AG08396 (cell line): ENCODE measurements at regions not wholly inside any gene's neighbourhood (a gene's known extent, or its start where the extent isn't known, plus 50 kb on each side); places are given as distances from the start of the nearest gene placed in this dataset.
A peak's percentile ranks its signal among the peaks of the same experiment; 100 is the strongest.
"Not testable (repeated sequence)": the region's sequence is repeated elsewhere in the genome, so short reads cannot be mapped to it uniquely, and the experiment has no call there.

Experiments
- DNase-seq: peaks from one replicate; pipeline ENCODE4 v3.0.0; 2012; ENCODE audit warnings: low spot score, mixed read lengths

DNA sequence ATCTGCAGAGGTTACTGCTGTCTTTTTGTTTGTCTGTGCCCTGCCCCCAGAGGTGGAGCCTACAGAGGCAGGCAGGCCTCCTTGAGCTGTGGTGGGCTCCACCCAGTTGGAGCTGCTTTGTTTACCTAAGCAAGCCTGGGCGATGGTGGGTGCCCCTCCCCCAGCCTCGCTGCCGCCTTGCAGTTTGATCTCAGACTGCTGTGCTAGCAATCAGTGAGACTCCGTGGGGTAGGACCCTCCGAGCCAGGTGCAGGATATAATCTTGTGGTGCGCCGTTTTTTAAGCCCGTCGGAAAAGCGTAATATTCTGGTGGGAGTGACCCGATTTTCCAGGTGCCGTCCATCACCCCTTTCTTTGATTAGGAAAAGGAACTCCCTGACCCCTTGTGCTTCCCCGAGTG lies 211.4 kb downstream of the BTBD3 start:
- not testable (repeated sequence) for DNase-seq

DNA sequence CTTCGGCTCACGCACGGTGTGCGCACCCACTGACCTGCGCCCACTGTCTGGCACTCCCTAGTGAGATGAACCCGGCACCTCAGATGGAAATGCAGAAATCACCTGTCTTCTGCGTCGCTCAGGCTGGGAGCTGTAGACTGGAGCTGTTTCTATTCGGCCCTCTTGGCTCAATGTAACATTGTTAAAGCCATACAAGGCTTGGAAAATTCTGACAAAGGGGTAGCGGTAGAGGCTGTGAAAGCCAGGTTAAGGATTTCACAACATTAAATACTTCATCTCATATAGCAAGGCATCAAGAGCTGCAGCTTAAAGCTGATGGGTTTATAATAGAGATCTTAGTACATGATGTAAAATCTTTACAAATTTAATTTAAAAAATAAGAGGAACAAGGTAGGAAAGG lies 211.8 kb downstream of the BTBD3 start:
- not testable (repeated sequence) for DNase-seq

DNA sequence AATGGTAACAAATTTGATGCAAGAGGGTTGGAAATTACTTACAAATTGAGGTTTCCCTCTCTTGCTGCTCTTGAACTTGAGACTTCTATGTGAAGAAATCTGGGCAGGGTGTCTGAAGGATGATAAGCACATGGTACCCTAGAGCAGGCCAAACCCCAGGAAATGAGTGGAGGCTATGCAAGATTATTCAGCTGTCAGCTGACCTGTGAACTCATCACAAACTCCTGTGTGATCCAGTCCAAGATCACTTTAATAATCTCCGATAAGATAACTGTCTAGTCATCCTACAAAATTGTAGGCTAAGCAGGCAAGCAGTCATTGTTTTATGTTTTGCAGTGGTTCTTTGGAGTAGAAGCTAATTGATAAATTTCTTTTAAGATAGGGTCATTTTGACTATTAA lies 213.1 kb downstream of the BTBD3 start:
- DNase-seq = no peak

DNA sequence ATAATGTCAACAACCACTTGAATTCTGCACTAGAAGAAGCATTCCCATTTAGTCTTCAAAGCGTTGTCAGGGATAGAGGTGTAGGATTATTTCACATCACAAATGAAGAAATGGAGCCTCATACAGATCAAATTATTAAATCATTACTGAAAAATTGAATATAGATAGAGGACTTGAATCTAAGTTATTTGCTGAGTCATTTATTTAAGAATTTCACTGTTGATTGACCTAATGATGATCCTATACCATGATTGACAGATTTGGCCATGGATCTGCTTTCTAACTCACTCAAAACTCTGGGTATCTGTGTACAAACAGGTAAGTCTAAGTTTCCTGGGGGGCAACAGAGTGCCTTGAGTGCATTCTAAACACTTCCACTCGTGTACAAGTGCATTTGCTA lies 215.9 kb downstream of the BTBD3 start:
- no peak for DNase-seq

DNA sequence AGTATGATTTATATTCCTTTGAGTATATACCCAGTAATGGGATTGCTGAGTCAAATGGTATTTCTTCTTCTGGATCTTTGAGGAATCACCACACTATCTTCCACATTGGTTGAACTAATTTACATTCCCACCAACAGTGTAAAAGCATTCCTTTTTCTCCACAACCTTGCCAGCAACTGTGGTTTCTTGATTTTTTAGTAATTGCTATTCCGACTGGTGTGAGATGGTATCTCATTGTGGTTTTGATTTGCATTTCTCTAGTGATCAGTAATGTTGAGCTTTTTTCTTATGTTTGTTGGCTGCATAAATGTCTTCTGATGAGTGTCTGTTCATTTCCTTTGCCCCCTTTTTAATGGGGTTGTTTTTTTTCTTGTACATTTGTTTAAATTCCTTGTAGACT lies 228.3 kb downstream of the BTBD3 start:
- not testable (repeated sequence) for DNase-seq

DNA sequence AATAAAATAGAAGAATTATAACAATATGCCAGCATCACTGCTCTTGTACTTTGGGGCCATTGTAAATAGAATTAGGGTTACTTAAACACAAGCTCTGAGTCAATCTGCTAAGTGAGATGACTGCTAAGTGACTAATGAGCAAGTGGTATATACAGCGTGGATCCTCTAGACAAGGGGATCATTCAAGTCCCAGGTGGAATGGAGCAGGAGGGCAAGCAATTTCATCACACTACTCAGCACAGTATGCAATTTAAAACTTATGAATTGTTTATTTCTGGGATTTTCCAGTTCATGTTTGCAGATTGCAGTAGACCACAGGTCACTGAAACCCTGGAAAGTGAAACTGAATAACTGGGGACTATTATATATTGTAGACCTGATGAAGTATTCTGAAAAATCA lies 235.3 kb downstream of the BTBD3 start:
- peak; percentile 8 for DNase-seq

DNA sequence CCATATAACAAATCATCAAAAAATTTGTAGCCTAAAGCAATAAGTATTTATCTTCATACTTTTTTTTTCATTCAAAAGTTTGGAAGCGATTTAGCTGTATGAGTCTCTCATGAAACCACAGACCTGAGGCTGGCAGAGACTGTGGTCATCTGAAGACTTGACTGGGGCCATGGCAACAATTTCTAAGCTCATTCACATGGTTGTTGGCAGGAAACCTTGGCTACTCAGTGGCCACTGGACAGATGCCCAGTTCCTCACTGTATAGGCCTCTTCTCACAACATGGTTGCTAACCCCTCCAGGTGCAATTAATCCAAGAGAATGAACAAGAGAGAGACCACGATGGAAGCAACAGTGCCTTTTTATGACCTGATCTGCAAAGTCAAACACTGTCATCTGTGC lies 235.9 kb downstream of the BTBD3 start:
- DNase-seq = no peak

DNA sequence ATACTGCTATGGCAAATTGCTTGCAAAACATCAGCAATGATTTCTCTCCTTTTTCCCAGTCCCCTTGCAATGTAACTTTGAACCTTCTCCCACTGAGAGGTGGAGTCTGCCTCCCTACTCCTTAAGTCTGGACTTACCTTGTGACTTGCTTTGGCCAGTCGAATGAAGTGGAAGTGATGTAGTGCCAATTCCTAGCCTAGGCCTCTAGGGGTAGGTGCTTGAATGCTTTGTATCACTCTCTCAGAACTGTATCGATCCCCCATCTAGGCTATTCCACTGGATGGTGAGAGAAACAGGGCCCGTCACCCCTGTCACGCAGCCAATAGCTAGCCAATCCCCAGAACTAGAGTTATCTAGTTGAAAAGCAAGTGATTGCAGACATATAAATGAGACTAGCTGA lies 238.6 kb downstream of the BTBD3 start:
- no peak for DNase-seq

DNA sequence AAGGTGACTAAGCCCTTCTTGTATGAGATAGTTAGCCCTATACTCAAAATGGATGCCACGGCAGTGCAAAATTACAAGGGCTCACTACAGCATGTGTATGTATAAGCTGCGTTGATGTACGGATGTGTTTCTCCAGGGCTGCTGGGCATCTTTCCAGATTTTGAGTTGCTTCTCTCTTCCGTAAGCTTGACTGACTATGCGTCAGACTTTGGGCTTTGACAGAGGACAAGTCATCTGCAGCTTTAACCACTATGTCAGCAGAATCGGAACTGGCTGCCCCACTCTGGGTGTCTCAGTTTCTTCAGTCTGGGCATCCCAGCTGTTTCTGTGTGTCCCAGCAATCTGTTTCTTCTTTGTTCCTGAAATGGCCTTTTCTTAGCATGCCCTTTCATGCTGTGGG lies 241.6 kb downstream of the BTBD3 start:
- no peak for DNase-seq

DNA sequence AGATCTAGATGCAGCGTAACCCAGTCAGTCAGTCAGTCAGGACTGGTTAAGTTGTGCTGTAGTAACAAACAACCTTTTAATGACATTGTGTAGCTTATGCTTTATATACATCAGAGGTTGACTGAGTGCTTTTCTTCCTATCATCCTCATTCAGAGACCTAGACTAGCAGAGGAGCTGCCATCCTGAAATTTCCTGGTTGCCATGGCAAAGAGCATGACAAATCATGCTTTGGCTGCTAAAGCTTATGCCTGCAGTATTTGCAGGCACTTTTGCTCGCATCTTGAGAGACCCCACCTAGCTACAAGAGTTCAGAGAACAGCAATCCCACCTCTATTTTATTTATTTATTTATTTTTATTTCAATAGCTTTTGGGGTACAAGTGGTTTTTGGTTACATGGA lies 244.0 kb downstream of the BTBD3 start:
- no peak for DNase-seq

DNA sequence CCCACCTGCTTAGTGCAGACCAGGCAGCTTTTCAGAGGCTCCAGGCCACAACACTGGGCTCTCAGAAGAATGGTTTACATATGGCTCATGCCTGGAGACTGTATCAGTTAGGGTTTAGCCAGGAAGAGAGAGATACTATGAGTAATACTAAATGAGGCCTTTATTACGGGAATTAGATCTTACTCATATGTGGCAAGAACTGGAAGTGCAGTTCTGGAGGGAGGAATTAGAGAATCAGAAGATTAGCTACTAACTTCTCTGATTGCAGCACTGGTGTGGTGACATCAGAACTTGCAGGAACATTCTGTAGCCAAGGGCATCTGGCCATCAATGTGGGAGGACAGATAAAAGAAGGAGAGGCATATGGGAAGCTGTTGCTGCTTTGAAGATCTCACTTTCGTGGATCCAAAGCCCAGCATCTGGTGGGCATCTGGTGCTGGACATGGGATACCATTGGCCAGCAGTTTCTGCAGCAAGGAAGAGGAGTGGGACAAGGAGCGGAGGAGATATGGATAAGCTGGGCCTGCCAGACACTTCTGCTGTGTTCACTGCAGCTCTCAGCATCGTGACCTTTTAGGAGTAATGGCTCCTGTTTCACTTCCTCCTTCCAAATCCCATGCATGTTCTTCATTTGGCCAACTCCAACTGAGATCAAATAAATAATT lies 248.5 kb downstream of the BTBD3 start:
- peak; percentile 69 for DNase-seq

DNA sequence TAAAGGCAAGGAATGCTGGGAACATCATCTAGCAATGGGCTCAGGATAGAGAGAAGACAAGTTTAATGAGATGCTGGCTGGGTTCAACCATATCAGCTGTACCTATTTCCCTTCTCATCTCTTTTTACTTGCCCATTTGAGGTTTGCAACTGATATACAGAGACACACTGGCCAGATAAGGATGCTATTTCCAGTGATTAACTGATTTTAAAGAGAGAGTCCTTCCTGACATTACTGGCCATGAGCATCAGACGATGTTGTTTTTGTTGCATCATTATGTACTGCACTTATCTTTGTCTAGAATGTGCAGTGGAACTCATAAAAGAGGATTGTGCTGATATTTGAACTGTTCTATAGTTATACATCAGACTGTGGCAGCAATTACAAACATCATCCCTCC lies 252.7 kb downstream of the BTBD3 start:
- DNase-seq = no peak

DNA sequence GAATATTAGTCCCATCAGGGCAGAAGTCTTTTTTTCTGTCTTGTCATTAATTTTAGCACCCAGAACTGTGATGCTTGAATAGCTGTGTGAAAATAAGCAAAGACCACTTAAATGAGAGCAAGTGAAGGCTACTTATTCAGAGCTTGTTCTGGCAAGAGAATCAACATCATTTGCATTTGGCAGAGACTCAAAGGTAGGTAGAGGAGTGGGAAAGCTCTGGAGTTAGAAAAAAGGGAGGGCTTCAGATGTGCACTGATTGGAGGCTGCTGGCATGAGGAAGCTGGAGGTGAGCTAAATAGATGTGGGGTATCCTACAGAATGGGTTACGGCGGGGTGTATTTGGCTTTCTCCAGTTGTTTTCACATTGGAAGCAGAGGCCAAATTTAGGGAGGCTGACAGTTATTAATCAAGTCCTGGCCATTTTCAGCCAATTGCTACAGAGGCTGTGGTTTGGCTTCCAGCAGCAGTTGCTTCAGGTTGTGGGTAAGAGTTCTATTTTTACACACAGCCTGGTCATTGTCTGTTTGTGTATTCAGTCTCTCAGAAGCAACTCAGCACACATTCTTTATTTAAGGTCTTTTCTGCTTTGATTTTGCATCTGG lies 254.3 kb downstream of the BTBD3 start:
- peak; percentile 53 for DNase-seq

DNA sequence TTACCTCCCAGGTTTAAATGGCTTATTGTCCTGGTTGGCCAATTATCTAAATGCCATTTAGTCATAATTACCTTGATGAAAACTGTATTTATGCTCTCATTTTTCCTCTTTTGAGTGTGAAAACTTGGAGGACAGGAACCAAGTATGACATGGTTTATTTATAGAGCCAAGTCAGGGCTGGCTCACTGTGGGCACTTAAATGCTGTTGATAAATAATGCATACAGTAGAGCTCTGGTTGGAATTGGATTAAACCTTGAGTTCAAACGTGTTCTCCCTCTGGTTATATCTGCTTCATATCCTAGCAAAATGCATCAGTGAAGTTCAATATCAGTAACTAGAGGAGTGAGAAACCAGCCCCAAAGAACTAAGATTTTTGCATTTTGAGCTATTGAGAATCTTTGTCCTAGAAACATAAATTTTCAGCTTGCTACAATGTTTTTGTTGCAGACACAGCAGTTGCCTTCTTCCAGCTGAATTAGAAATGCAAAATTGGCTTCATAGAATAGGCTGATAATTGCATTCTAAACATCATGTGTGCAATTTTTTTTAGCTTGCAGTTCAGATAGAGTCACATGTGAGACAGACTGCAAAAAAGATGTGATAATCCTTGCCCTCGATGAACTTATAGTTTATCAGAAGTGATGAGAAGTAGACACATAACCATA lies 255.8 kb downstream of the BTBD3 start:
- no peak for DNase-seq

DNA sequence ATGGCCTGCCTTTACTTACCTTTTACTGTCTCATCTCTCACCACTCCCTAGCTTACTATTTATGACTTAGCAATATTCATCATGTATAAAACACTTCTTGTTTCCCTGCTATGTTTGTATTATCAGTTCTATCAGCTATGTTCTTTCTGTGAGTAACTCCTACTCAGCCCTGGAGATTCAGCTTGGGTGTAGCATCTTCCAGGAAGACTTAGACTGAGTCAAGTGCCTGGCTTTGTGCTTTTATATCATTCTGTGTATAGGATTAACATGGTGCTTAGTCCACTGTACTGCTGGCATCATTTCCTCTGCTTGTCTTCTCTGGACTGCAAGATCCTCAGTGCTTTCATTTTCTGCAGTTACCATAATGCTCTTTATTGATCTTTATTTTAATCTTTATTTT lies 257.8 kb downstream of the BTBD3 start:
- no peak for DNase-seq

DNA sequence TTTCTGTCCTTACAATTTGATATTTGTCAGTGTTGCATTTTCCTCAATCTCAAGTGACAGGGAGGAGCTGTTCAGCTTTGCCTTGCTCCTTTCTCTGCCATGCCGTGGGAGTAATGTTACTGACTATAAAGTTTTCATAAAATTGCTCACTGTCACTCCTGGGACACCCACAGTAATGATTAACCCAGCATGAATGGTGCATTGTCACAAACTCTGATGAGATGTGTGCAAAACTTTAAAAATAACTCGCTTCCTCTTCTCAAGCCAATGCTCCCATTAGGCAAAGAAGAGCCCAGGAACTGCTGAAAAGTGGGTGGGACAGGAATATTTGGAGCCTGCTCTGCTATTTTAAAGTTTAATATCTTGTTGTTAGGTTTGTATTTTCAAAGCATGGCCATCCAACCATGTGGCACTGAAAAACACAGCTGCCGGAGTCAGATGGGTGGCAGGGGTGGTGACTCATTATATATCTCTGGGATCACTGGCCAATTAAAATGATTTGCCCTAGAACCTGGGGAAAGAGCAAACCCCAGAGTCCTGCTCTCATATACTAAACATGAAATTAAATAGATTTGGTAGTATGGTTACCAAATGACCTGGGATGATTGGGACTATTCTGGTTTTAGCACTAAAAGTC lies 260.1 kb downstream of the BTBD3 start:
- DNase-seq = no peak

DNA sequence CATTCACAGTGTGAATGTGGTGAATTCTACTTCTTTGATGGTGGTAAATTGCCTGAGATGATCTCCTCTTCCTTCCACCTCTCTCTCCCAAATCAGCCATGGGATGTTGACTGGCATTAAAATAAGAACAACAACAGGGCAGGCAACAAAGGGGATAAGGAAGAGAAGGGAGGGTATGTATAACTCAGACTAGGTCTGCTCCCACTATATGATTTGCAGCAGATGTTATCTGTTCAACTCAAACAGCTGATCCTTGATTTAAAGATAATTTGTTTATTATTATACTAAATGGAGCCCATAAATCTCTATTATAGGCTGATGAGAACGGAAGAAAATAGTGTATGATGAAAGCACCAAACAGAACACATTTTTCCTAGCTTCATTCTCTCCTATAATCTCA lies 262.0 kb downstream of the BTBD3 start:
- no peak for DNase-seq

DNA sequence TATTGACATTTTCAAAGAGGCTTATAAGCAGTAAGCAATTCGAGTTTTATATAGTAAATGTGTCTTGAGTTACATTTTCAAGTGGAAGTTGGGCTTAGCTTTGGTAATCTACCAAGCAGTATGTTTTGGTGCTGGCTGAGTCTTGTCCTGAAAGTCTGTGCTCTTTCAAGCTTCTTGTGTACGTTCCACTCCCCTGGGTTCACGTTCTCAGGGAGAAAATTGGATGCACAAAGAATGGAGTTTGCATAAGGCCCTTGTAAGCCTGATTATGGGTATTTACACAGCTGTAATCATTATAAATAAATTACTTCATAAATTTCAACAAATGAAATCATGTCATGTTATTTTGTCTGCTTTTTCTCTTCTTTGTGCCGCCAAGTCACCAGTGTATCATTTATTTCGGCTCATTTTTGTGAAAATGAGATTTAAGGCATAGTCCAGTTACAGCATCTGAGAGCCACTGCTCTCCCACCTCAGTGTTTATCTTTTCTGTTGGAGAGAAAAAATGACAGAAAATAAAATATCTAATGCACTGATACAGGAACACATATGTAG lies 262.5 kb downstream of the BTBD3 start:
- no peak for DNase-seq

DNA sequence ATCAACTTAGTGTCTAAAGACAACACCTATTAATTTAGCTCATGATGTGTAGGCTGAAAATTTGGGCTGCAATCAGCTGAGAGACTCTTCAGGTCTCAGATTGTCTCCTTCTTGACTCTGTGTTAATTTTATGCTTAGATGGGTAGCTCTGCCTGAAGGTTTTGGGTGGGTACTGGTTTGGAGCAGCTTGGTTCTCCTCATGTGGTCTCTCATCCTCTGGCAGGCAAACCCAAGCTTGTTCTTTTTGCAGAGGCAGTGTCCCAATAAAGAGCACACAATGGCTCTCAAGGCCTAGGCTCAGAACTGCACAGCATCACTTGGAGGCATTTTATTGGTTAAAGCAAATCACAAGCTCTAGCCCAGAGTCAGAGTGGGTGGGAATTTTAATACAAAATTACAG lies 280.6 kb downstream of the BTBD3 start:
- DNase-seq = no peak

DNA sequence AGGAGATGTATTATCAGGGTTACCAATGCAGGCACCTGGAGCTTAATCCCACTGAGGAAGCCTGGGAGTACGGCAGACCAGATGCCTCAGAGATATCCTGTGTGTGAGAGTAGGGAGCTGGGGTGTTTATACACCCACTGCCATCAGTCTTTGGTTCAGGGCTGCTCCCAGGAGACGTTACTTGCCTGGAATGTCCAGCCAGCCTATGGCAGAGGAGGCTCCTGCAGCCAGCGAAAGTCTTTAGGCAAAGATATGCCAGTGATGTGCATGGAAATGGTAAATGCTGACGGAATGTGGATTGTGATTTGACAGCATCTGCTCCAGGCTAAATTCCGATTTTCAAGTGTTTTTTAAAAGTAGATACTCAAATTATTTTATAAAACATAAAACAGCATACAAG lies 282.0 kb downstream of the BTBD3 start:
- DNase-seq = no peak

DNA sequence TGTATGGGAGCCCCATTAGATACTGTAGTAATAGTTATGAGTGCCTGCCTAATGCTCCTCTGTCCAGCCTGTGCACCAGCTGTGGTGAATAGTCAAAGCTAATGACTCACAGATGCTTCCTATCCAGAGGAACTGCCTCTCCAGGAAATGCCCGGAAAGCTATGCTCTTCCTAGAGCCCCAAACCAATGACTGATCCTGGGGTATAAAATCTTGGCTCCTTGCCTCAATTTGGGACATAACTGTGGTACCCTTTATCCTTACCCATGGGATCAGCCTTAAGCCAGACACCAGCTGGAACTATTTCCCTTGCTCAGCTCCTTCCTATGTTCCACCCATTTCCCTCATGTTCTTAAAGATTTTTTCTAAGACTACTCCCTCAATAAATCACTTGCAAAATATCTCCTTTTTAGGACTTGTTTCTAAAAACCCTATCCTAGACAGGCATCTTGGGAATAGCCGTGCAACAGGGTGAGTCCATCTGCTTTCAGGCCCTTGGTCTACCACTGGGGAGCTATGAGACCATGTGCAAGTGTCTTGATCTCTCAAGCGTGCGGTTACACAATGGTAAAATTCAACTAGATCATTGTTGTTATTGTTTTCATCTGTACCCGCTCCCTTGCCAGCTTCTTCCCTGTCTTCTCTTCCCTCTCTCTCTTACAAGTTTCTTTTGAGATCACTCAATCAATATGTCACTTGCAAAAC lies 283.7 kb downstream of the BTBD3 start:
- peak; percentile 11 for DNase-seq

DNA sequence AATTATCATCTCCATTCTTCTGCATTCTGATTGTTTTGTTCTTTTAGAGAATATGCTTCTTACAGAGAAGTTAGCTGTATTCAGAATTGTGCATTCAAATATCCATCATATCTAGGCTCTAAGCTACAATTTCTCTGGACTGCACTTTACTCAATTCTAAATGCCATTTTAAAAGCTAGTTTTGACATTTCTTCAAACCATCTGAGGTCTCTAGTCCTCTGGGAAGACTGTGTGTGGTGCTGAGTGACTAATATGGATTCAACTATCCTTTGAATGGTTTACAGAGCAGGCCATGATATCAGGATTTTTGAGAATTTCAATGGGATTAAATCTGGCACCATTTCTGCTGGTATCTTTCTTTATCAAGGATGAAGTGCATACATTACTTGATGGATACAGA lies 285.7 kb downstream of the BTBD3 start:
- DNase-seq = no peak
